Heart right ventricle (tissue), 16 donors: ENCODE measurements at regions not wholly inside any gene's neighbourhood (a gene's known extent, or its start where the extent isn't known, plus 50 kb on each side); places are given as distances from the start of the nearest gene placed in this dataset.

Experiments
- ATAC-seq, 8 donors: fragments of 200-7000 bp; cut with Tn5 transposase; one replicate each; pipeline ENCODE4 v1.9.1; 2020; ENCODE audit warnings: mild to moderate bottlenecking in 8 of 8, moderate library complexity in 8 of 8, moderate number of reproducible peaks in 1 of 8
- DNase-seq, 2 donors: peaks; one replicate each; pipeline ENCODE4 v3.0.0-alpha.2; 2020
- H3K27ac ChIP-seq, 10 donors: fragments of 200-600 bp; sonication (generic) in 2 of 10; one replicate each; pipeline versions ENCODE4 v1.5.0 to v1.8.0; 2020 to 2022; ENCODE audit warnings: mild to moderate bottlenecking in 3 of 10
- H3K27me3 ChIP-seq, 7 donors: fragments of 200-600 bp; one replicate each; pipeline ENCODE4 v1.8.0; 2021 to 2022; ENCODE audit warnings: mild to moderate bottlenecking in 2 of 7
- H3K36me3 ChIP-seq, 9 donors: fragments of 200-600 bp; sonication (generic) in 1 of 9; one replicate each; pipeline versions ENCODE4 v1.5.0 to v1.8.0; 2020 to 2022; ENCODE audit warnings: mild to moderate bottlenecking in 2 of 9
- H3K4me1 ChIP-seq, 9 donors: fragments of 200-600 bp; sonication (generic) in 1 of 9; one replicate each; pipeline versions ENCODE4 v1.5.0 to v1.8.0; 2020 to 2022; ENCODE audit warnings: mild to moderate bottlenecking in 4 of 9
- H3K4me3 ChIP-seq, 10 donors: fragments of 200-600 bp; sonication (generic) in 2 of 10; one replicate each; pipeline versions ENCODE4 v1.5.0 to v1.8.0; 2020 to 2022; ENCODE audit warnings: mild to moderate bottlenecking in 7 of 10, moderate library complexity in 2 of 10
- H3K9me3 ChIP-seq, 11 donors: fragments of 200-600 bp in 10 of 11; sonication (generic) in 2 of 11; one replicate each; pipeline versions ENCODE4 v1.5.0 to v1.8.0; 2013 to 2022; ENCODE audit warnings: mild to moderate bottlenecking in 2 of 11, control low read depth in 1 of 11, moderate library complexity in 1 of 11
- WGBS, 2 donors: extraction: QIAGEN DNeasy Blood & Tissue Kit; methylation state at CpG; one replicate each; pipeline ENCODE4 v1.1.7; 2013; ENCODE audit warnings: inconsistent platforms in 1 of 2; 5-methylcytosine and 5-hydroxymethylcytosine counted together
- intact Hi-C, 10 donors: fragments of 100-400 bp; cut with DNase I; formaldehyde crosslinking; loops; one replicate each; pipeline versions ENCODE4 v1.11.1 to v1.14.2; 2022
- TF ChIP-seq, protein P1 (sequence below), 9 donors: fragments of 200-600 bp; sonication (generic) in 2 of 9; IDR thresholded peaks; one replicate each; pipeline versions ENCODE4 v1.5.0 to v1.8.0; 2021 to 2022; ENCODE audit warnings: antibody characterized with exemption in 9 of 9, mild to moderate bottlenecking in 5 of 9, moderate library complexity in 1 of 9
- donor health status: Arrhythmogenic right ventricular cardiomyopathy.
- donor health status: ischemic (EF 13 %, LVEDD 7.1; RV severe dilation, severe dysfunction).
- donor health status: healthy with polysubstance abuse.
- donor health status: DM: no; HTN: yes; CAD: no.
- donor health status: DM: no; HTN: no; CAD: no.
- donor health status: ischemic (EF 25% LVEDD 6.9; RV normal size, moderate dysfunction).
- donor health status: ischemic (EF 25% LVEDD 5.7; RV mildly dilated, moderate dysfunction).
- donor health status: healthy.
- donor health status: DM: yes; HTN: yes; CAD: no.
- donor health status: Ischemic cardiomyopathy.
- donor health status: ischemic (EF 35%, LVEDD 5.7; RV mildly dilated, moderate dysfunction).
- donor health status: nonischemic (EF 11% LVEDD 7.7; RV severe dilation, severe dysfunction).
- donor health status: DM: yes; HTN: yes; CAD: no.
- donor health status: PGD.
- donor health status: ischemic (EF 29% LVEDD 5.4; RV normal size, mild dysfunction).
- donor health status: nonischemic (EF 23%, LVEDD 6.1; RV moderate dilation, normal function).

DNA sequence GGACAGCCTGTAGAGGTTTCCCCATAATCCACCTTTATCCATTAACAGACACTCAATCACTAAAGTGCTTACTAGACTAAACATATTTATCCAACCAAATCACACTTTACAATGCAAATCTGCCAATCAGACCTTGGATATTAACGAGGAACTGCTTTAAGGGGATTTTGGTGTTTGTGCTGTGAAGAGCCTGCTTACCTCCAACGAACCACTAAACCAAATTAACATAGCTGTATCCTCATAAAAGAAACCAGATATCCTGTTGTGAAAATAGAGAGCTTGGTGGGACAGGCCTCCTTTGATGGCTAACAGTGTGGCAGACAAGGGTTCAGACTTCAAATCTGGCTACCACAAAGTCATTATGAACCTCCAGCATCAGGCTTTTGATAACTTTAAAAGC lies 252.6 kb upstream of the HAND2 start:
- no peaks in the 10 kb centered on the region for H3K27me3 ChIP-seq
- H3K4me1 ChIP-seq, result no peaks in the 10 kb centered on the region
- WGBS, 2 donors, result 44 to 52% methylated on average over 2 of the region's 2 CpGs
- peaks cover 0 to 8% (median 0%) of the 10 kb centered on the region in 11 donors for H3K9me3 ChIP-seq
- H3K36me3 ChIP-seq, result no peaks in the 10 kb centered on the region
- no peak for ATAC-seq
- no peak overlapping the region for H3K4me3 ChIP-seq
- intact Hi-C loops, result no loop called here
- H3K27ac ChIP-seq, result no peak overlapping the region
- DNase-seq, result no peak
- TF ChIP-seq, protein P1, sequence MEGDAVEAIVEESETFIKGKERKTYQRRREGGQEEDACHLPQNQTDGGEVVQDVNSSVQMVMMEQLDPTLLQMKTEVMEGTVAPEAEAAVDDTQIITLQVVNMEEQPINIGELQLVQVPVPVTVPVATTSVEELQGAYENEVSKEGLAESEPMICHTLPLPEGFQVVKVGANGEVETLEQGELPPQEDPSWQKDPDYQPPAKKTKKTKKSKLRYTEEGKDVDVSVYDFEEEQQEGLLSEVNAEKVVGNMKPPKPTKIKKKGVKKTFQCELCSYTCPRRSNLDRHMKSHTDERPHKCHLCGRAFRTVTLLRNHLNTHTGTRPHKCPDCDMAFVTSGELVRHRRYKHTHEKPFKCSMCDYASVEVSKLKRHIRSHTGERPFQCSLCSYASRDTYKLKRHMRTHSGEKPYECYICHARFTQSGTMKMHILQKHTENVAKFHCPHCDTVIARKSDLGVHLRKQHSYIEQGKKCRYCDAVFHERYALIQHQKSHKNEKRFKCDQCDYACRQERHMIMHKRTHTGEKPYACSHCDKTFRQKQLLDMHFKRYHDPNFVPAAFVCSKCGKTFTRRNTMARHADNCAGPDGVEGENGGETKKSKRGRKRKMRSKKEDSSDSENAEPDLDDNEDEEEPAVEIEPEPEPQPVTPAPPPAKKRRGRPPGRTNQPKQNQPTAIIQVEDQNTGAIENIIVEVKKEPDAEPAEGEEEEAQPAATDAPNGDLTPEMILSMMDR (IDR thresholded peaks at IDR 0.05), result no peak

DNA sequence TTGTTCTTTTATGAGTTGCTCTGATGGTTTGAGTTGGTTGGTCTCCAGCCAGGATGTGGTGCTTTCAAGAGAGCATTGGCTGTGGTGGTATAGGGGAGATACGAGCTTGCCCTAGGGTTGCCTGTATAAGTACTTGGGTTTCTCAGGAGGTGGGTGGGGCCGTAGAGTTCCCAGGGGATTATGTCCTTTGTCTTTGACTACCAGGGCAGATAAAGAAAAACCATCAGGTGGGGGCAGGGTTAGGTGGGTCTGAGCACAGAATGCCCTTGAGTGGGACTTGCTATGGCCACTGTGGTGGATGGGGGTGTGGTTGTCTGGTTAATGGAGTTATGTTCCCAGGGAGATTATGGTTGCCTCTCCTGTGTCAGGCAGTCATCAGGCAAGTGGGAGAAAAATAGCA lies 247.9 kb upstream of the HAND2 start:
- DNase-seq, result no peak
- no peak for ATAC-seq
- Histone ChIP-seq H3K27ac (no peak overlapping the region), H3K4me1 (no peaks in the 10 kb centered on the region), H3K4me3 (no peak overlapping the region), H3K27me3 (no peaks in the 10 kb centered on the region), H3K36me3 (no peaks in the 10 kb centered on the region), H3K9me3 (peaks cover 0 to 25% (median 7%) of the 10 kb centered on the region in 11 donors)
- TF ChIP-seq, protein P1 (IDR thresholded peaks at IDR 0.05), result no peak
- WGBS, 2 donors, result 74 to 77% methylated on average over 2 of the region's 2 CpGs
- intact Hi-C loops, result loop anchor here in 1 of 10 donors (10.0 kb wide), 1 partner anchor 47 kb away; no protein-coding TSS in a partner anchor

DNA sequence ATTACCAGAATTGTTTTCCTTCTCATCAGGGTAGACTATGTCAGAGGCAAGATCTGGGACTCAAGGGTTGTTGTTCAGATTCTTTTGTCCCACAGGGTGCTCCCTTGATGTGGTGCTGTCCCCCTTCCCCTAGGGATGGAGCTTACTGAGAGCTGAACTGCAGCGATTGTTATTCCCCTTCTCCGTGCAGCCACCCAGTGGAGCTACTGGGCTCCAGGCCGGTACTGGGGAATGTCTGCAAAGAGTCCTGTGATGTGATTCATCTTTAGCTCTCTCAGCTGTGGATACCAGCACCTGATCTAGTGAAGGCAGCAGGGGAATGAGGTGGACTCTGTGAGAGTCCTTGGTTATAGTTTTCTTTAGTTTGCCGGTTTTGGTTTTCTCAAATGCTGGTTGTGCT lies 247.4 kb upstream of the HAND2 start:
- intact Hi-C loops, result loop anchor here in 1 of 10 donors (10.0 kb wide), 1 partner anchor 47 kb away; no protein-coding TSS in a partner anchor
- WGBS, 2 donors, result 81 to 88% methylated on average over 4 of the region's 4 CpGs
- H3K27ac ChIP-seq, result no peak overlapping the region
- H3K36me3 ChIP-seq, result no peaks in the 10 kb centered on the region
- H3K9me3 ChIP-seq, result peaks cover 0 to 25% (median 7%) of the 10 kb centered on the region in 11 donors
- H3K27me3 ChIP-seq, result no peaks in the 10 kb centered on the region
- no peak for DNase-seq
- H3K4me3 ChIP-seq, result no peak overlapping the region
- H3K4me1 ChIP-seq, result no peaks in the 10 kb centered on the region
- TF ChIP-seq, protein P1 (IDR thresholded peaks at IDR 0.05), result no peak
- no peak for ATAC-seq

DNA sequence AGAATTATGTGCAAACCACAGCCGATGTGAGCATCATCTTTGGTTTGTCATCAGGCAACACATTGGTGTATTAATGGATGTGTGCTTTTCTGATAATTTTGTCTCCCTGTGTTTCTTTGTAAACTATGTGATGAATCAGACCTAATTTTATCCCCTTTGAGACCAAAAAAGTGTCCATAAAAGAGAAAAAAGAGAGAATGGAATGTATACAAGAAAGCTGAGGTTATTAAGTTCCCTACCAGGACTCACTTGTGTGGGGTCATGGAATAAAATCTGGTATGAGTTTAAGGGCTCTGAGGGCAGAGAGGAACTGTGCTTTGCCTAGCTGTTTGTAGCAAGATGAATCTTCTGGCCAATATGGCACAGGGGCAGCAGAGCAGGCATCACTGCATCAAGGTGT lies 239.5 kb upstream of the HAND2 start:
- Histone ChIP-seq H3K27me3 (no peaks in the 10 kb centered on the region), H3K36me3 (no peaks in the 10 kb centered on the region), H3K27ac (no peak overlapping the region), H3K4me1 (no peaks in the 10 kb centered on the region), H3K4me3 (no peak overlapping the region), H3K9me3 (peaks cover 0 to 8% (median 0%) of the 10 kb centered on the region in 11 donors)
- WGBS, 2 donors, result 84 to 86% methylated on average over 1 of the region's 1 CpG
- intact Hi-C loops, result loop anchor here in 2 of 10 donors (10.0 kb wide), 2 partner anchors 215 to 355 kb away; no protein-coding TSS in a partner anchor
- DNase-seq (no peak), ATAC-seq (no peak)
- TF ChIP-seq, protein P1 (IDR thresholded peaks at IDR 0.05), result no peak
